NCI-H1048 (cell line): ENCODE measurements at regions not wholly inside any gene's neighbourhood (a gene's known extent, or its start where the extent isn't known, plus 50 kb on each side); places are given as distances from the start of the nearest gene placed in this dataset.

Experiments used
- DNase-seq: peaks from one replicate; lab custom pipeline; 2025; lab: John Stamatoyannopoulos, UW

DNA sequence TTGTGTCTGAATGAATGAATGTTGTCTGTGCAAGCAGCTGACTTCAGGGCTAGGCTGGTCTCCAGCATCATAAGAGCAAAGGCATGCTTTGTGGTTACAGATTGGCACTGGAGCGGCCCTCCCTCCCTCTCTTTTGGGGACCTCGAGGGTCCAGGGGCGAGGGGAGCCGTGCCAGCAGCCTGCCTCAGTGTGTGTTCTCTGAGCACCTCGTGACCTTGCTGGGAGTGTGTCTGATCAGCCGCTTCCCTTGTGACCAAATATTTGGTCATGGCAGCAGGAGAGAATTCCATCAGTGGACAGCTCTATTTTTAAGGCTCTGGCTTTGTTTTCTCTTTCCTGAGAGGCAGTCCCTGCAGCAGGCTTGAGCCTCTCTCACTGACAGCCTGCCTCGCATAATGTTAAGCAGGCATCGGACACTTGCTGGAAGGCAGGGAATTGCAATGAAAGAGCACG is 329.7 kb downstream of the UQCRFS1 start:
- DNase-seq: no peak

DNA sequence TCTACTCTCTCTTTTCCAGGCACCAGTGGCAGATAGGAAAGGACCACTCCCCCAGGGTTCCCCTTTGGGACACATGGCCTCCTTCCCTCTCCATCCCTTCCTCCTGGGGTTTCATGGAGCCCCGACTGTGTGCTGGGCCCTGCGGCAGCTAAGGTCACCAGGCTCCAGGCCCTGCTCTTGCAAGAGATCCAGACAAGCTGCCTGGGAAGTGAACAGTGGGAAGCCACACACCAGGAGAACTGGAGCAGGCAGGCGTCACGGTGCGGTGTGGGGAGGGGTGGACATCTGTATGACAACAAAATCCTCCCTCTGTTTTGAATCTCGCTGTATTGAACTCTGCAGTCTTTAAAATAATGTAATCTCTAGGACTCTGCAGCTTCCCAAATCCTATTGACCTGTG is 330.1 kb downstream of the UQCRFS1 start:
- no peak for DNase-seq

DNA sequence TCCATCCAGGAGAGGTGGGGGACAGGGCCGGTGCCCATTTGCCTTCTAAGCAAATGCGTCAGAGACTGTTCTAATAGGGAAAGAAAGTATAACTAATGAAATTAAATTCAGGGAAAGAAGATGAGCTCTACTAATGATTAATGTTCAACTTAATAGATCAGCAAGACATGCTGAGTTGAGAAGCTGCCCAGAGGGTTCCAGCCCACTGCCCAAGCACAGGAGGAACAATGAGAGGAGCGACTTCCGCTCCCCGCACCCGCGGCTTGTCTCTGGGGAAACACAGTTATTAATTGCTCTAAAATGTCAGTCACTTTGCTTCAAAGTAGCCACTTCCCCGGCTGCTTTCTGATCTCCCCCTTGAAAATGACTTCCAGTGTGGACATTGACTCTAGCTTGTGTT is 331.3 kb downstream of the UQCRFS1 start:
- no peak for DNase-seq

DNA sequence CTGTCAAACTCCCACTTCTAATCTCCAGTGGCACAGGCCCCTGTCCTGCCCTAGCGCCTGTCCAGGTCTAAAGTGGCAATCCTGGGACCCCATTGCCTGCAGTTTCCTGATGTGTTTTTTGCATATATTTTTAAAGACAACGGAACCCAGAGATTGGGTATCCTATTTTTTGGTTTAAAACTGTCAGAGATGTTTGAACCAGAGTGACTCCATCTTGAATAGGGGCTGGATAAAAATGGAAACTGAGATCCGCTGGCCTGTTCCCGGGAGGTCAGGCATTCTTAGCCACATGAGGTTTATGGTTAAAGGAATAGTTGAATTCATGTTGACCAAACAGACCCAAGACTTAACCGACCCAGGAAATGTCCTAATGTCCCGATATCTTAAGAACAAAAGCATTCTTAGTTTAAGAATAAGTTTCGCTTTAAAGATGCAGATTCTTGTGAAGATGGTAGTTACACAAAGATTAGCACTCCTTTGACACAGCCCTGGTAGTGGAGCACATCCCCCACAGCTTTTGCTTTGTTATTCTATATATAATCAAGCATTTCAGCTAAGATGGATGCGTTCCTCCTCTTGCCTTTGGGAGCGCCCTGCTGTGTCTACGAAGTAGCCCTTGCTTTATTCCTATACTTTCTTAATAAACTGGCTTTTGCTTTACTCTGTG is 332.1 kb downstream of the UQCRFS1 start:
- DNase-seq: no peak

DNA sequence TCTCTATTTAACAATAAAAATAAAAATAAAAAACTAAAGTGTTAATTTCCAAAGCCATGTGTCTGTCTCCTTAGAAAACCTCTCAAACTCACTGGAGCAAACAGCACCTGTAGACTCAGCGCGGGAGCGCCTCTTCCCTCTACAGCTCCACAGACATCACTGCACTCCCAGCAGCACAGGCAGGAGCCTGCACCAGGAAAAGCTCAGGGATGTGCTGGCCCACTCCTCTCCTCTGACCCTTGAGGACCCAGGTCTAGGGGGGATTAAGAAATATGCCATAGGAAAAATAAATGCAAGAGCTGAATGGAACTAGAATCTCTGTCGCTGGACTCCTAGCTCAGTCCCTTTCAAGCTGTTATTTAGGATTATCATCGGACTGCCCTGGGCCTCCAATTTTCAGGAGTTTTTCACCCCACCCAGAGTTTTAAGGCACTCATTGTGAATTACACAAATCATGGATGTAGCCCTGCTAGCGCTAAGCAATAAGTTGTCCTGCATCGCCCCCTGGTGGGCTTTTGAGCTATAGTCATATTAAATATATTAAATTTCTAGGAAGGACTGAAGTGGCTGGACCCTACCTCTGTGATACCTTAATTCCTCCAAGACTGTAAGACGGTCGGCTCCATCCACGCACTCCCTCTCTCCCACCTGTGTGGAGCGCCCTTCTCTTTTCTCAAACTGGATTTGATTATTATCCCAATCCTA is 333.9 kb downstream of the UQCRFS1 start:
- peak; percentile 30 for DNase-seq

DNA sequence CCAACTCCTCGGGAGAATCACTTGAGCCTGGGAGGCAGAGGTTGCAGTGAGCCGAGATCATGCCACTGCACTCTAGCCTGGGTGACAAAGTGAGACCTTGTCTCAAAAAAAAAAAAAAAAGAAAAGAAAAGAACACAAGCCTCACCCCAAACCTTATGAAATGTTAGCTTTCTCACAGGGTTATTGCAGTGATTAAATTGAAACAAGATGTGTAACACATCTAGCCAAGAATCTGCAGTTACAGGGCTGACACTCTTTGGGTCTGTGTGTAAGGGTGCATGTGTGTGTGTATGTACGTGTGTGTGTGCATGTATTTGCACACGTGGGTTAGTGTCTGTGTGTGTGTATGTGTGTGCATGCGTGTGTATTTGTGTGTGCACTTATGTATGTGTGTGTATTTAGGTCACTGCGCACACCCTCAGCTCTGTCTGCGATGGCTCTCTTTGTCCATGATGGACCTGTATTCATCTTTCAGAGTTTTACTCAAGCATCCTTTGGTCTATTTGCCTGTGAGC is 336.3 kb downstream of the UQCRFS1 start:
- no peak for DNase-seq

DNA sequence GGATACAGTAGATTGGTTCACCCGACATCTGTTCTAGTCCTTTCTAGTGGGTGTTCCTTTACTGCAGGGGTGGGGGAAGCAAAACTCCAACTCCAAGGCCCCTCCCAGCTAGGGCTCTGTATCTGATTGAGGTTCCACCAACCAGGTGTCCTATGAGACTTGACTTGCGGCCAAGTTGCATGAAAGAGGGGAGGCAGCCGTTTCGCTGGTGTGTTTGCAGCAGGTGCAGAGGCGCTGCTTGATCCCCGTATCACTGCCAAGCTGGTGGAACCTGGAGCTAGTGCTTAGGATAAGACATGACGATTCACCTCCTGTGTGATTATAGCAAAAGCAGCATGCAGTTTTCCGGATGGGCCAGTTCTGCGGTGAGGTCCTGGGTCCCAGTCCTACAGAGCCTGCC is 338.2 kb downstream of the UQCRFS1 start:
- DNase-seq: no peak

DNA sequence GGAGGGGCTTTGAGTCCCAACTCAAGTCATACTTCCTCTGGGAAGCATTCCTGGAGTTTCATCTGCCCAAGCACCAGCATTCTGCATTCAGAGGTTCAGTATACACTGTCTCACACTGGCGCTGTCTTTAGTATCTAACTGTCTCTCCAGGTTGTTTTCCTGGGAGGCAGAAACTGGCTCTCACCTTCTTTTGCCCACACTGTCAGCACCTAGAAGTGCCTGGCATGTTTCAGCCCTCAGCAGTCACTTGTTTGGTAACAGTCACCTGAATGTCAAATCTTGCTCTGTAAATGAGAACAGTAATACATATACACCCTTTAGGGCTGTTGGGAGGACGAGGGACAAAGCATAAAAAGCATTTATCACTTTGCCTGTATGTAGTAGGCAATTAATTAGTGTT is 339.6 kb downstream of the UQCRFS1 start:
- no peak for DNase-seq

DNA sequence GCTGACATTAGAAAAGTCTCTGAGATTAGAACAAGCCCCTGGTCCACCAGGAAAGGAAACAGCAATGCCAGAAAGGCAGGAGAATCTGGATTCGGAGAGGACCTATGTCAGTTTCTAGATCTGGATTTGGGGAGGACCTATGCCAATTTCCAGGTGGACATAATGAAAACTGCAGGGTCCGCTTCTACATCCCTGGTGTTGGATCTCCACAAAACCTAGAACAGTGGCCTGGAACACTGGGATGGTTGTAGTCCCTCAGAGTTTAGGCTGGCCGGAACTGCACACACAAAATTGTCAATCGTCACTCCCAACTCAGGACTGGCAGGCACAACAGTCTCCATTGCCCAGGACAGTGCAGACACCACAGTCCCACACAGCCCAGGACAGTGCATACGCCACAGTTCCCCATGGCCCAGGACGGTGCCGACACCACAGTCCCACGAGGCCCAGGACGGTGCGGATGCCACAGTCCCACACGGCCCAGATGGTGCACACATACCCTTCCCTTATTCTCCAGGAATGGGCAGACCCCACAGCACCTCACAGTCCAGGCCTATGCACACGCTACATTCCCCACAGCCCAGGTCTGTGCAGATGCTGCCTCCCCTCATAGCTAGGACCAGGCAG is 341.7 kb downstream of the UQCRFS1 start:
- DNase-seq: no peak

DNA sequence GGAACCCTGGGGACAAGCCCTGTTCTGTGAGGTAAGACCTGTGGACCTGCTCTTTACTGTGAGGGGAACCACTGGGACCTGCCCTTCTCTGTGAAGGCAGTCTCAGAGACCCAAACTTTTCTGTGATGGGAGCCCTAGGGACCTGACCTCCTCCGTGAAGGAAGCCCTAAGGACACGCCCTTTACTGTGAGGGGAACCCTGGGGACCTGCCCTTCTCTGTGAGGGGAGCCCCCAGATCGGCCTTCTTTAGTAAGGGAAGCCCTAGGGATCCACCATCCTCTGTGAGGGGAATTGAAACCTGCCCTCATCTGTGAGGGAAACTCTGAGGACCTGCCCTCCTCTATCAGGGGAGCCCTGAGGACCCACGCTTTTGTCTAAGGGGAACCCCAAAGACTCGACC is 343.5 kb downstream of the UQCRFS1 start:
- no peak for DNase-seq

DNA sequence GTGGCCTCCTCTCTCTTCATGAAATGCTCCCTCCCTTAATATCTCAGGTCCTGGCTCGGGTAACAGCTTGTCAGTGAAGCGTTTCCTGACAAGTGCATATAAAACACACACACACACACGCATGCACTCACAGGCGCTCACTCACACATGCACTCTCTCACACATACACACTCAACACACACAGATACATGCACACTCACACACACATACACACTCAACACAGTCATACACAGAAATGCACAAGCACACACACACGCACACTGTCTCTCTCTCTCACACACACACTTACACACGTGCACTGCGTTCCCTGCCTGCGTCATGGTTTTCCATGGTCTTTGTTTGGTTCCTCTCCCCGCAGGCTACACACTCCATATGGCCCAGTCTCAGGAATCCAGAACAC is 344.1 kb downstream of the UQCRFS1 start:
- DNase-seq: no peak

DNA sequence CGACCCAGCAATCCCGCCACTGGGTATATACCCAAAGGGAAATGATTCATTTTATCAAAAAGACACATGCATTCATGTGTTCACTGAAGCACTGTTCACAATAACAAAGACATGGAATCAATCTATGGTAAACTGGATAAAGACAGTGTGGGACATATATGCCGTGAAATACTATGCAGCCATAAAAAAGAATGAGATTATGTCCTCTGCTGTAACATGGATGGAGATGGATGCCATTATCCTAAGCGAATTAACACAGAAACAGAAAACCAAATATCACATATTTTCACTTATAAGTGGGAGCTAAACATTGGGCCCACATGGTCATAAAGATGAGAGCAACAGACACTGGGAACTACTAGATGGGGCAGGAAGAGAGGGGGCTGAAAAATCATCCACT is 345.0 kb downstream of the UQCRFS1 start:
- DNase-seq: no peak

DNA sequence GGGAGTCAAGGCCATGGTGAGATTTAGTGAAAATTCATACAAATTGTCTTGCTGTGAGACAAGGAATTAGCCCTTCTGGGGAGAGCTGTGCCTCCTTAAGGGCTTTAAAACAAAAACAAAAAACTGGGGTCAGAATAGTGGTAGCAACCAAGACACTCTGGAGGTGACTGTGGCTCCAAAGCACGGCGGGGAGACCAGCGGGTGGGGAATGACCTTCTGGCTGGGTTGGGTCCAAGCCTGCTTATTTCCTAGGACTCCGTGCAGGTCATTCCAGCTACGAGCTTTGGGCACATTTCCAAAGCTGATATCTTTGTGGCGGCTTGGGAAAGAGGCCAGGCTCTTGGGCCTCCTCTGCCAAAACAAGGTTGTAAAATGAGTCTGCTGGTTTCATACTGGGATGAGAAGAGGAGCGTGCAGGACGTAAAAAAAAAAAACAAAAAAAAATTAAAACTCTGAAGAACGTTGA is 348.3 kb downstream of the UQCRFS1 start:
- DNase-seq: no peak

DNA sequence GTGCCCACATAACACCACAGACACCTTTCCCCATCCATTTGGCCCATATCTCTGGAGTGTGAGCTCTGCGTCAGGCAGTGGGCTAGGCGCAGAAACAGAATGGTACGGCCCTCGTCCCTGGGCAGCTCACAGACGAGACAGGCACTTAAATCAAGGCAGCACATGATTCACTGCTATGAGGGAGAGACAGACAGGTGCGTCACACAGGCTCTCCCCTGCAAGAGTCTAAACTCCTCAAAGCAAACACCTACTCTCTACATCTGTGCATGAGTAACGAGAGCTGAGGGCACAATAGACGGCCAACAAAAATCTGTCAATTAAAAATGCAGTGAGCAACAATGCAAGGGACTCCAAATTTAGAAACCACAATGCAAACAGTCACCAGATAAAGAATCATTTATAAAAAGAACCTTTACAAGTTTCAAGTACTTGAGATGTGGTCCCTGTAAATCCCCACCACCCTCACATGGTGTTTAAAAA is 348.9 kb downstream of the UQCRFS1 start:
- DNase-seq: no peak

DNA sequence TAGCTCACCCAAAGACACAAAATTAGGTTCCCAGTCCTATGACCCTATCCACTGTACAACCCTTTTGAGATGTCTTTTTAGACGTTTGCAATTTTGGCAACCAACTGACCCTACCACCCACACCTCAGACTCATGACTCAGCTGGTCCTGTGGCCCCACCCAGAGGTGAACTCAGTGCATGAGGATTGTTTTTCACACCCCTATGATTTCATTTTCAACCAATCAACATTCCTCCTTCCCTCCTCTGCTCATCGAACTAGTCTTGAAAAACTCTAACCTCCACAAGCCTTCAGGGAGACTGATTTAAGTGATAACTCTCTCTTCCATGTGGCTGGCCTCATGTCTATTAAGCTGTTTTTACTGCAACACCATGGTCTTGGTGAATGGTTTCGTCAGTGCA is 350.7 kb downstream of the UQCRFS1 start:
- DNase-seq: no peak

DNA sequence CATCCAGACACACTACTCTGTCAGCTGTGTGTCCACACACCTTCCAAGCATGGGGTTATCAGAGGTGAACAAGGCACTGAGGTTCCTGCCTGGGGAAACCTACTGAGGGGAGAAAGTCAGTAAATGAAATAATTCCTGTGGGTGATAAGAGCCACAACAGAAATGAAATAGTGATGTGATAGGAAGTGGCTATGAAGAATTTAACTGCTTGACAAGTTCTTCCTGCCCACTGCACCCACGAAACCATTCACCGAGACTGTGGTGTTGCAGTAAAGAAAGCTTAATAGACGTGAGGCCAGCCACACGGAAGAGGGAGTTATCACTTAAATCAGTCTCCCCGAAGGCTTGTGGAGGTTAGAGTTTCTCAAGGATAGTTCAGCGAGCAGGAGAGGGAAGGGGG is 353.1 kb downstream of the UQCRFS1 start:
- DNase-seq: no peak

DNA sequence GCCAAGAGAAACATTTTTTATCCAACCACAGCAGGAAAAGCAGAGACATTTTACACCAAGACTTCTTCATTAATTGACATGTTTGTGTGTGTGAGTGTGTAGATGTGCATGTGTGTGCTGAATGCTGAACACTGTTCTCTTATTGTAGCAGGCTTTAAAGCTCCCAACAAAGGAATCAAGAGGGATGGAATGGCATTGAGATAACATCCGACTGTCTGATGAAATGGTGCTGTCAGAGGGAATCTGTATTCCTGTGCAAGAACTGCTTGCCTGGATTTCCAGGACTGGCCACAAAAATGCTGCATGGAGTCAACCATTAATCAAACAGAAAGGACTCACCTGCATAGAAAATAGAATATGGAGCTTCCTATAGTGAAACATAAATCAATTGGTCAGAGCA is 354.0 kb downstream of the UQCRFS1 start:
- DNase-seq: no peak

DNA sequence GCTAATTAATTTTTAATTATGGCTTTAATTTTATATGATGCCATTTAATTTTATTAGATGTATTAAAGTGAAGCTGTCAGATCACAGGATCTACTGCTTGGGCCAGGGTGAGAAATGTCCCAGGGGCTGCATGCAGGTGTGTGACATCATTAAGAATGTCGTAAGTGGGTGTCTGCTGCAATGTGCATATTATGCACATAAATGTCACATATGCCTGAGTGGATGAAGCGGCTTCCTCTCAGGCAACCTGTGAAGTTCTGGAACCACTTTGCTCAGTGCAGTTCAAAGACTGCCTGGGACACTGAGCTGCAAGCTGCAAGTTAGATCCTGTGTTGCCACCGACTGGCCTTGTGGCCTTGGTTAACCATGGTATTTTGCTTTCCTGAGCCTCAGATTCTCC is 355.0 kb downstream of the UQCRFS1 start:
- DNase-seq: no peak

DNA sequence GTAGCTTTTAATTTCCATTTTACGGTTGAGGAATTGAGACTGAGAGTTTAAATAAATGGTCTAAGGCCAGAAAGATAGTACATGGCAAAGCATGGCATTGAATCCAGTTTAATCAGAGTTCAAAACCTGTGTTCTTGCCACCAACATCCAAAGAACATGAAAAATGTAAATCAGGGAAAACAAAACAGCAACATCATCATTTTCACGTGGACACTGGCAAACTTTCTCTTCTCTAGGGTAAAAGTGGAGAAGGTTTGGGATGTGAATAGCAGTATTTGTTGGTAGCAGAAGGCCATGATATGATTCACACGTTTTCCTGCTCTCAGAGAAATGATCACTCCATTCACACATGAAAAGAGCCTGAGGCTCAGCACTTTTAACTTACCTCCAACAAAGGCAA is 357.7 kb downstream of the UQCRFS1 start:
- DNase-seq: no peak

DNA sequence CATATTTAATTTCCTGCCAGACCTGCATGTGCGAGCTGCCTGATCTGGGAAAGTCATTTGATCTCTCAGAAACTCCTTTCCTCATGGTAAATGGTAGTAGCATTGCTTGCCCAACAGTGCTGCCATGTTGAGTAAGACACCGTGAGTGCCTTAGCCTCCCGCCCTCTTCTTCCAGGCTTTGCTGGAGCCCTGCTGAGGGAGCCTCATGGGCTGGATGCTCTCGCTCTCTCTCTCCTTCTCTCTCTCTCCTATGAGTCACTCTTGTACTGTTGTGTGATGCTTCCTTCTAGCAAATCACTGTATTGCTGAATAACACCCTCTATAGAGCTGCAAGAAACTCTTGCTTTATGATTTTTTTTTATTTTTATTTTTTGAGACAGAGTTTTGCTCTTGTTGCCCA is 365.5 kb downstream of the UQCRFS1 start:
- no peak for DNase-seq

DNA sequence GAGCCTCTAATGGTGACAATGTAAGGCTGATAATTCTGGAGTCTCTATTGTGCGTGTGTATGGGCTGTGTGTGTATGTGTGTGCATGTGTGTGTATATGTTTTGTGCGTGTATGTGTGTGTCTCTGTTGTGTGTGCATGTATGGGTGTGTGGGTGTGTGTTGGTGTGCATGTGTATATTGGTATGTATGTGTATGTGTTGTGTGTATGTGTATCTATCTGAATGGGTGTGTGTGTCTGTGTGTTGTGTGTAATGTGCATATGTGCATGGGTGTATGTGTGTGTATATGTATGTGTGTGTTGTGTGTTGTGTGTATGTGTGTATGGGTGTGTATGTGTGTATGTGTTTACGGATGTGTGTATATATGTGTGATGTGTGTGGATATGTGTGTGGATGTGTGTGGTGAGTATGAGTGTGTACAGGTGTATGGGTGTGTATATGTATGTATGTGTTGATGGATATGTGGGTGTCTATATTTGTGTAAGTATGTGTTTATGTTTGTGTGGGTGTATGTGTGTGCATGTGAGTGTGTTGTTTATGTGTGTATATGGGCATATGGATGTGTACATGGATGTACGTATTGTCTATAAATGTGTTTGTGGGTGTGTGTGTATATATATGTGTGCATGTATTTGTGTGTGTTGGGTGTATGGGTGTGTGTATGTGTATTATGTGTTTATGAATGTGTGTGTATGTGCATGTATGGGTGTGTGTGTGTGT is 366.7 kb downstream of the UQCRFS1 start:
- no peak for DNase-seq

DNA sequence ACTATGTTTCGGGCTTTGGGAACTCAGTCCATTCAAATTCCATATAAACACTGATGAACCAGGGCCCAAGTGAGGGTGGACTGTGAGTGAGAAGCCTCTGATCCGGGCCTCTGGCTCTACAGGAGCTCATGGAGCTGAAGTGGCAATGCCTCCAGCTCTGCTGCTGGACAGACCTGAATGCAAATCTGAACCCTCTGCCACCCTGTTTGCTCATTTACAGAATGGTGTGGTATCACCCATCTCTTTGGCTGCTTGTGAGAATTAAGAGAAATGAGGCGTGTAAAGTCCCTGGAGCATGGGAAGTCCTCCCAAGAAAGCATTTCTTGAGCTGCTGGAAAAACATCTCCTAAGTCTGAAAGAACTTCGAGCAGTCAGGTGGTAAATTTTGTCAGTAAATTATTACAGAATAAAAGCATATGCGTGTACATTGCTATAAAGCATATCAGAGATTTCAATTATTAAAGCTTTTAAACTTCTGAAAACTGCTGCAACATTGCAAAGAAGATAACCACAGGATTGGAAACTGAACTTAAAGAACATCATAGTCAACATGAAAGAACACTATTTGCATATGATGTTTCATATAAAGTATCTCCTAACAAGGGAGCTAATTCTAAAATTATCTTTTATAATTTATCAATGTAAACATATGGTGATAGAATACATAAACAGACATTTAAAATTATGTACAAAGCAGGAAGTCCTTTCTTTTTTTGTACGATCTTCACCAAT is 369.0 kb downstream of the UQCRFS1 start:
- DNase-seq: no peak
